ENCODE measurements at regions not wholly inside any gene's neighbourhood (a gene's known extent, or its start where the extent isn't known, plus 50 kb on each side); places are given as distances from the start of the nearest gene placed in this dataset.

DNA sequence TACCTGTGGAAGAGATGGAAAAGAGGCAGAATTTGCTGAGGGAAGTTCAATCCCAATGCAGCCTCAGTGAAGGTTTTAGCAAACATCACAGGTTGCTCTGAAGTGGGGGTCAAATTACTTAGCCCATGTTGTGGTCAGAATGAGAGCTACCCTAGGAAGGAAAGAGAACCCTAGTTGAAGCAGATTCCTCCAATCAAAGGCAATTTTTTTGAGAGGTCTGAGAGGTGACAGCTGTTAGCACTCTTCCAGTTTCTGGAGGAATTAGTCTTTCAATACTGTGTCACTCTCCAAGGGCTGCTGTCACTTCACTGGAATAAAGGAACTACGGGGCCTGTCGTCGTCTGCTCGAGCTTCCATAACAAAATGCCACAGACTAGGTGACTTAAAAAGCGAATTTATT lies 584.2 kb upstream of the DPPA4 start:
- no peak for DNase-seq (ENCODE audit: low read depth in 1 of 2, low spot score in 1 of 2)
- Histone ChIP-seq H3K27ac (replicated peaks) (no peak overlapping the region), H3K27me3 (ENCODE audit: insufficient read depth, poor library complexity, severe bottlenecking) (no peaks in the 10 kb centered on the region), H3K4me3 (replicated peaks; ENCODE audit: insufficient read depth, low read length) (no peak overlapping the region)
- TF ChIP-seq, protein P1, sequence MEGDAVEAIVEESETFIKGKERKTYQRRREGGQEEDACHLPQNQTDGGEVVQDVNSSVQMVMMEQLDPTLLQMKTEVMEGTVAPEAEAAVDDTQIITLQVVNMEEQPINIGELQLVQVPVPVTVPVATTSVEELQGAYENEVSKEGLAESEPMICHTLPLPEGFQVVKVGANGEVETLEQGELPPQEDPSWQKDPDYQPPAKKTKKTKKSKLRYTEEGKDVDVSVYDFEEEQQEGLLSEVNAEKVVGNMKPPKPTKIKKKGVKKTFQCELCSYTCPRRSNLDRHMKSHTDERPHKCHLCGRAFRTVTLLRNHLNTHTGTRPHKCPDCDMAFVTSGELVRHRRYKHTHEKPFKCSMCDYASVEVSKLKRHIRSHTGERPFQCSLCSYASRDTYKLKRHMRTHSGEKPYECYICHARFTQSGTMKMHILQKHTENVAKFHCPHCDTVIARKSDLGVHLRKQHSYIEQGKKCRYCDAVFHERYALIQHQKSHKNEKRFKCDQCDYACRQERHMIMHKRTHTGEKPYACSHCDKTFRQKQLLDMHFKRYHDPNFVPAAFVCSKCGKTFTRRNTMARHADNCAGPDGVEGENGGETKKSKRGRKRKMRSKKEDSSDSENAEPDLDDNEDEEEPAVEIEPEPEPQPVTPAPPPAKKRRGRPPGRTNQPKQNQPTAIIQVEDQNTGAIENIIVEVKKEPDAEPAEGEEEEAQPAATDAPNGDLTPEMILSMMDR (IDR thresholded peaks at IDR 0.05; ENCODE audit: insufficient read depth, low read length): no peak
- TF ChIP-seq SPI1 (IDR thresholded peaks at IDR 0.05; ENCODE audit: borderline replicate concordance, low read depth) (no peak), POLR2AphosphoS5 (IDR thresholded peaks at IDR 0.05; ENCODE audit: low read depth) (no peak), GABPA (IDR thresholded peaks at IDR 0.05; ENCODE audit: low read depth) (no peak)
- TF ChIP-seq, protein P2, sequence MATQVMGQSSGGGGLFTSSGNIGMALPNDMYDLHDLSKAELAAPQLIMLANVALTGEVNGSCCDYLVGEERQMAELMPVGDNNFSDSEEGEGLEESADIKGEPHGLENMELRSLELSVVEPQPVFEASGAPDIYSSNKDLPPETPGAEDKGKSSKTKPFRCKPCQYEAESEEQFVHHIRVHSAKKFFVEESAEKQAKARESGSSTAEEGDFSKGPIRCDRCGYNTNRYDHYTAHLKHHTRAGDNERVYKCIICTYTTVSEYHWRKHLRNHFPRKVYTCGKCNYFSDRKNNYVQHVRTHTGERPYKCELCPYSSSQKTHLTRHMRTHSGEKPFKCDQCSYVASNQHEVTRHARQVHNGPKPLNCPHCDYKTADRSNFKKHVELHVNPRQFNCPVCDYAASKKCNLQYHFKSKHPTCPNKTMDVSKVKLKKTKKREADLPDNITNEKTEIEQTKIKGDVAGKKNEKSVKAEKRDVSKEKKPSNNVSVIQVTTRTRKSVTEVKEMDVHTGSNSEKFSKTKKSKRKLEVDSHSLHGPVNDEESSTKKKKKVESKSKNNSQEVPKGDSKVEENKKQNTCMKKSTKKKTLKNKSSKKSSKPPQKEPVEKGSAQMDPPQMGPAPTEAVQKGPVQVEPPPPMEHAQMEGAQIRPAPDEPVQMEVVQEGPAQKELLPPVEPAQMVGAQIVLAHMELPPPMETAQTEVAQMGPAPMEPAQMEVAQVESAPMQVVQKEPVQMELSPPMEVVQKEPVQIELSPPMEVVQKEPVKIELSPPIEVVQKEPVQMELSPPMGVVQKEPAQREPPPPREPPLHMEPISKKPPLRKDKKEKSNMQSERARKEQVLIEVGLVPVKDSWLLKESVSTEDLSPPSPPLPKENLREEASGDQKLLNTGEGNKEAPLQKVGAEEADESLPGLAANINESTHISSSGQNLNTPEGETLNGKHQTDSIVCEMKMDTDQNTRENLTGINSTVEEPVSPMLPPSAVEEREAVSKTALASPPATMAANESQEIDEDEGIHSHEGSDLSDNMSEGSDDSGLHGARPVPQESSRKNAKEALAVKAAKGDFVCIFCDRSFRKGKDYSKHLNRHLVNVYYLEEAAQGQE (IDR thresholded peaks at IDR 0.05; ENCODE audit: insufficient replicate concordance, low read depth): no peak

DNA sequence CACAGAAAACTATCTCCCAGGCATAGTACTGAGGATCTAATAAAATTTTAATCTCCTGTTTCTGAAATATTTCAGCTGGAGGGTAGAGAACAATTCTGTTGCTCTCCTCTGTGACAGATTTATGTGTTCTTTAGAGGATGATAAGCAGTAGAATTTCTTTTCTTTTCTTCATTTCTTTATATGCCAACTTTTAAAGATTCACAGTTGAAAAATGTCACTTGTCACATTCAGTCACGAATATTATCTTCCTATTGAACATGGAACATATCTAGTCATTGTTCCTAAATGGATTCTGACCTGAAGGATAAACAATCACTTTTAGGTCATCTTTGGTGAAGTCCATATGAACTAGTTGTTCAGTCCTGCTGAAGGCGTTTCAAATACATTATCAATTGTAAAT lies 585.5 kb upstream of the DPPA4 start:
- no peak for DNase-seq (ENCODE audit: low read depth in 1 of 2, low spot score in 1 of 2)
- Histone ChIP-seq H3K27me3 (ENCODE audit: insufficient read depth, poor library complexity, severe bottlenecking) (no peaks in the 10 kb centered on the region), H3K4me3 (replicated peaks; ENCODE audit: insufficient read depth, low read length) (no peak overlapping the region), H3K27ac (replicated peaks) (no peak overlapping the region)
- TF ChIP-seq GABPA (IDR thresholded peaks at IDR 0.05; ENCODE audit: low read depth) (no peak), SPI1 (IDR thresholded peaks at IDR 0.05; ENCODE audit: borderline replicate concordance, low read depth) (no peak), POLR2AphosphoS5 (IDR thresholded peaks at IDR 0.05; ENCODE audit: low read depth) (no peak)
- TF ChIP-seq, protein P1 (IDR thresholded peaks at IDR 0.05; ENCODE audit: insufficient read depth, low read length): no peak
- TF ChIP-seq, protein P2 (IDR thresholded peaks at IDR 0.05; ENCODE audit: insufficient replicate concordance, low read depth): no peak

DNA sequence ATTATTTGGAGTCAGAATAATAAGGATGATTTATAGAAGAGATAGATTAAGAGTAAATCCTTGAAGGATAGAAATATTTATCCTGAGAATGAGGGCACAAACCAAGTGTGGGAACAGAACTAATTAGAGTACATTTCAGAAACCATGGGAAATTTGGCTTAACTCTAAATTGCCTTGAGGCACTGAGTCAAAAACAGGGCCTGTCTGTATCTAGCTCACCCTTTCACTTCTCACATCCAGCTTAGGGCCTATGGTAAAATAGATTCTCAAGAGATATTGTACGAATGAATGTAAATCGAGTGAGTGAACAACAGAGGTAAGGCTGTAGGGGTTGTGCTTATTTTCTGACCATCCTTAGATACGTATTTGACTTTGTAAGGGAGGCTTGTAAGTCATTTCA lies 586.1 kb upstream of the DPPA4 start:
- no peak overlapping the region for H3K27ac ChIP-seq (replicated peaks)
- TF ChIP-seq POLR2AphosphoS5 (IDR thresholded peaks at IDR 0.05; ENCODE audit: low read depth): no peak
- TF ChIP-seq, protein P1 (IDR thresholded peaks at IDR 0.05; ENCODE audit: insufficient read depth, low read length): no peak
- no peak for TF ChIP-seq GABPA (IDR thresholded peaks at IDR 0.05; ENCODE audit: low read depth)
- no peak for TF ChIP-seq SPI1 (IDR thresholded peaks at IDR 0.05; ENCODE audit: borderline replicate concordance, low read depth)
- TF ChIP-seq, protein P2 (IDR thresholded peaks at IDR 0.05; ENCODE audit: insufficient replicate concordance, low read depth): no peak
- H3K4me3 ChIP-seq (replicated peaks; ENCODE audit: insufficient read depth, low read length): no peak overlapping the region
- no peak for DNase-seq (ENCODE audit: low read depth in 1 of 2, low spot score in 1 of 2)
- no peaks in the 10 kb centered on the region for H3K27me3 ChIP-seq (ENCODE audit: insufficient read depth, poor library complexity, severe bottlenecking)
